GM19468 (cell line): ENCODE measurements at regions not wholly inside any gene's neighbourhood (a gene's known extent, or its start where the extent isn't known, plus 50 kb on each side); places are given as distances from the start of the nearest gene placed in this dataset.
"Not testable (repeated sequence)": the region's sequence is repeated elsewhere in the genome, so short reads cannot be mapped to it uniquely, and the experiment has no call there.

Source experiments
- ATAC-seq: cut with Tn5 transposase; IDR thresholded peaks from one replicate; pipeline ENCODE4 v1.9.1; 2021; ENCODE audit warnings: mild to moderate bottlenecking, moderate library complexity, moderate number of reproducible peaks; ENCODE audit not compliant: unreplicated experiment; ENCODE audit errors: extremely low read depth

DNA sequence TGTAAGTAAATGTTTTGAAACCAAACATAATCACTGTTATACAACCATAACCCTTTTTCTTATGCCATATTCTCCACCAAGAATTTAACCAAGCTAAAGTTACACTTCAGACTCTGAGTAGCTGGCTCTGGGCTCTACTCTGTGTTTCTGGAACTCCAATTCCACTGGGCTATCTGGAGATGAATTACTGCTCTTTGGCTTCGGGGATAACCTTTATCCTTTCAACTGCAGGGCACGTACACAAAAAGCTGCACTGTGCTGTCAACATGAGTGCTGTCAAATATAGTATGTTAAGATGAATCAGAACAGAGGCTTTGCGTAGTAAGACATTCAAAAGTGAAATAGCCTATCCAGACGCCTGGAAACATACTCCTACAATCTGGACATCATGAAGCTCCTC lies 500.6 kb downstream of the LTN1 start:
- ATAC-seq = no peak

GRCh38 chr21:28489821-28490350 lies 502.8 kb downstream of the LTN1 start:
- ATAC-seq = no peak

GRCh38 chr21:28489162-28489561 lies 503.5 kb downstream of the LTN1 start:
- ATAC-seq = no peak

- no peak for ATAC-seq
These were observed 505.1 kb downstream of the LTN1 start for GRCh38 chr21:28487455-28488070.

DNA sequence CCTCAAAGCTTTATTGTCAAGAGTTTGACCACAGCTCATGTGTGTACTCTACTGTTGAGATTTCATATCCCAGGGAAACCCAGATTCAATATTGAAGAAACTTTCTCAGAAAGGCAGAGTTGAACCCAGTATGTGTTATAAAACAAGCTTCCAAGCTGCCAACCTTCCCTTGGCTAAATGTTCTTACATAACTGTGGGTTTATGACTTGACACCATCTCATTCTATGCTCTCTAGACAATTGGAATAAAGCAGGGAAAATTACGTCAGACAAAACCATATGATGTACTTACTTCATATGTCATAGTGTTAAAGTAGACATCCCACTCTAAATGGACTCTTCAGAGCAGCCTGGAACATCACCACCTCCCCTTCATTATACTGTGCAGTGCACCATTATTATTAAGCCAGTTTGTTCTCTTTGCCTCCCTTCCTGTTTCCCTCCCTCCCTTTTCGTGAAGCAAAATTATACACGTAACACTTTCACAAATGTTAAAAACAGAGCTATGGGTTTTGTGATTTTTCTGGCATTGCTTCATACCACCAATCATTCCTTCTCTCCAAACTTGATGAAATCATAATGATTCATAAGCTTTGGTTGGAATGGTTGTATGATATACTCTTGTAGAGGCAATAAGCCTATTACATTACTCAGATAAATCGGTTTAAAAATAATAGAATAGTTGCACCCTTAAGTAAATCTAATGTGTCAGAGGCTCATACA lies 507.2 kb downstream of the LTN1 start:
- no peak for ATAC-seq

DNA sequence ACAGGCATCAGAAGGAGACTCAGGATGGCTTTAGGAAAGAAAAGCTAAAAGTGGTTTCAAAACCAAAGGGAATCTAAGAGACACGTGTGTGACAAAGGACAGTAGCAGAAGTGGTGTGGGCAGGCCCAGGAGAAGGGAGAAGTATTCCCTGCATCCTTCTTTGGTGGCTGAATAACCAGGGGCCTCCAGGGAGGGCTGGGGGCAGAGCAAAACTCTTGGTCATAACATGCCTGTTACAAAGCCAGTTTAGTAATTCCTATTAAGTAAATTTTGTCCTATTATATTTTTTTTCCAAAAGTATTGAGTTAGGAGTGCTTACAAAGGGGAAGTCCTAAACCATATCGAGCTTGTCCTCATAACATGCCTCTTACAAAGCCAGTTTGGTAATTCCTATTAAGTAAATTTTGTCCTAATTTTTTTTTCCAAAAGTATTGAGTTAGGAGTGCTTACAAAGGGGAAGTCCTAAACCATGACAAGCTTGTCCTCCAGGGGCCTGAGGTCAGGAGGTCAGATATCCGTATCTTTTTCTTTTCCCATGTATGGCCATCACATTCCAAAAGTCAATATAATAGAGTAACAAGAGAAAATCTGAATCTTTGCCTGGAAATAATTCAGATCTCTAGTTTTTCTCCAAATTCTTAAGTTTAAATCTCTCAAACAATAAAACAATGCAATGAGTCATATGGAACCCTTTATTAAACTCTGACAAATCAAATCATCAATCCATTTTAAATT lies 509.2 kb downstream of the LTN1 start:
- ATAC-seq = no peak

DNA sequence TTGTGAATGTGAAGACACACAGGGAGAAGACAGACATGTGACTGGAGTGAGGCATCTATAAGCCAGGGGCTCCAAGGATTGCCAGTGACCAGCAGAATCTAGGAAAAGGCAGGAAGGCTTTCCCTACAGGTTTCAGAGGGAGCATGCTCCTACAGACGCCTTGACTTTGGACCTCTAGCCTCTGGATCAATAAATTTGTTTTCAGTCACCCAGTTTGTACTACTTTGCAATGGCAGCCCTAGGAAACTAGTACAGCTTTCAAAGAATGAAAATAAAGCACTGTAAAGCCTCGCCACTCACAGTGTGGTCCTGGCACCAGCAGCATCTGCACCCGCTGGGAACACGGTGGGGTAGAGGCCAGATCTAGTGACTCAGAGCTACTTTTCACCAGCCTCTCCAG lies 510.0 kb downstream of the LTN1 start:
- no peak for ATAC-seq

GRCh38 chr21:28480470-28480869 lies 512.2 kb downstream of the LTN1 start:
- no peak for ATAC-seq

GRCh38 chr21:28473530-28474220 lies 519.0 kb downstream of the LTN1 start:
- ATAC-seq = no peak

GRCh38 chr21:28472543-28472942 lies 520.1 kb downstream of the LTN1 start:
- ATAC-seq = not testable (repeated sequence)

GRCh38 chr21:28464988-28465387 lies 527.7 kb downstream of the LTN1 start:
- ATAC-seq = no peak

DNA sequence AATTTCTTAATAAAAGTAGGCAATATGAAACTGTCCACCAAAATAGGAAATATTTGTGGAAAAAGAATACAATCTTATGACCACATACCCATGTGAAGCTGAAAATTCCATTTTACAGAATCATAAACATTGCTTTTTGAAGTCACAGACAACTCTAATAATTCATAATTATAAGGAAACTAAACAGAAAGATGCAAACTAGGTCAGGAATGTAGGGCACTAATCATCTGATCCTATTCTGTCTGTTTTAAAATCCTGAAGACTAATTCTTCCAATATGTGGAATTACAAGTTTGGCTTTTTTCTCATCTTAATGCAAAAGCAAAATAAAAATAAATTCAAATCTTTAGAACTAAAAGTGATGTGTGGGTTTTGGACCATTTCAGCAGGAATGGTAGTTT lies 528.6 kb downstream of the LTN1 start:
- ATAC-seq = no peak

DNA sequence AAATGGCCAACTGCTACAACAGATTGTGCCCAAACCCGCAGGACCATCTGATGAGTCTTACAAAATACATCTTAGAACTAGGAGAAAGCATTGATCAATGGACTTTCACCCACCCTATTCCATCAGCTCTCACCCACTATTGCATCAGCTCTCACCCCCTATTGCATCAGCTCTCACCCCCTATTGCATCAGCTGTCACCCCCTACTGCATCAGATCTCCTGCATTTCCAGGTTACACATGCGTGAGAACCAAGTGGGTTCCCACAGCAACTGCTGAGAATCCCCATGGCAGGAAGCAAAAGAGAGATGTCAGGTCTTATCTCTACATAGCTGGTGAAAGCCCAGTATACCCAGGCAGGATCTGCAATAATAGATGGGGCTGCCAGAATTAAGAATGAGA lies 533.5 kb downstream of the LTN1 start:
- ATAC-seq = no peak

- no peak for ATAC-seq
These were observed 534.2 kb downstream of the LTN1 start for GRCh38 chr21:28458446-28458845.

DNA sequence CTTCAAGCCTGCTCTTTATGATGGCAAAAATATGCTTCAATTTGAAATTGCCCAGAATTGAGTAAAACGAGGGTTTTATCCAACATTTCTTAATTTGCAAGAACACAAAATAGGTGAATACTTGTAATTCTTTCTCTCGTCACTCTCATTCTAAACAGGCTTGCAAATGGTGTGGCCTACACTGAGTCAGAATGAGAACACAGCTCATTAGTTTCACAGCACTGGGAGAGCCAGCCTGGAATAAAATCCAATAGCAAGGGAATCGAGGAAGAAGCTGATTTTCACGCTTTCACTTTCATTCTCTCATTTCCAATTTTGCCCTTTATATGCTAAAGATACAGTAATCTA lies 537.5 kb downstream of the LTN1 start:
- no peak for ATAC-seq

- no peak for ATAC-seq
These were observed 538.0 kb downstream of the LTN1 start for GRCh38 chr21:28454564-28455252.

- ATAC-seq = no peak
These were observed 545.2 kb downstream of the LTN1 start for GRCh38 chr21:28447462-28447861.

- no peak for ATAC-seq
These were observed 547.4 kb downstream of the LTN1 start for GRCh38 chr21:28445141-28445830.

- no peak for ATAC-seq
These were observed 548.1 kb downstream of the LTN1 start for GRCh38 chr21:28444557-28444956.

GRCh38 chr21:28444111-28444510 lies 548.6 kb downstream of the LTN1 start:
- ATAC-seq = no peak
